ENCODE measurements at regions not wholly inside any gene's neighbourhood (a gene's known extent, or its start where the extent isn't known, plus 50 kb on each side); places are given as distances from the start of the nearest gene placed in this dataset.
"Not testable (repeated sequence)": the region's sequence is repeated elsewhere in the genome, so short reads cannot be mapped to it uniquely, and the experiment has no call there.

GRCh38 chr1:95641386-95641785 lies 407.4 kb downstream of the RWDD3 start:
- ATAC-seq: no peak
- no peaks in the 10 kb centered on the region for H3K4me1 Mint-ChIP-seq
- intact Hi-C loops (cut with micrococcal nuclease): no loop called here
- H3K27ac ChIP-seq (ENCODE audit: low read length): no peak overlapping the region
- no peaks in the 10 kb centered on the region for H3K4me1 ChIP-seq (ENCODE audit: control insufficient read depth, insufficient read depth, low read length)
- H3K36me3 Mint-ChIP-seq: no peaks in the 10 kb centered on the region
- peaks cover 7 to 23% of the 10 kb centered on the region in 2 donors for H3K9me3 Mint-ChIP-seq
- no peak for TF ChIP-seq CTCF (IDR thresholded peaks at IDR 0.05)
- no peaks in the 10 kb centered on the region for H3K27me3 Mint-ChIP-seq (ENCODE audit: low read depth in 2 of 2)
- 85% methylated on average over 2 of the region's 2 CpGs for WGBS (ENCODE audit: insufficient coverage)
- no peak overlapping the region for H3K27ac Mint-ChIP-seq
- H3K36me3 ChIP-seq (ENCODE audit: control insufficient read depth, insufficient read depth, low read length): no peaks in the 10 kb centered on the region
- no peak overlapping the region for H3K4me3 Mint-ChIP-seq
- H3K27me3 ChIP-seq (ENCODE audit: control insufficient read depth, insufficient read depth, low read length): no peaks in the 10 kb centered on the region
- no peak overlapping the region for H3K4me3 ChIP-seq (ENCODE audit: low read length)
- DNase-seq: no peak
- peaks cover 2% of the 10 kb centered on the region for H3K9me3 ChIP-seq (ENCODE audit: control insufficient read depth, insufficient read depth, low read length)

- intact Hi-C loops (cut with micrococcal nuclease): no loop called here
Measured at GRCh38 chr1:95642035-95642434, 408.0 kb downstream of the RWDD3 start.

GRCh38 chr1:95643071-95643470 lies 409.1 kb downstream of the RWDD3 start:
- Histone ChIP-seq H3K27me3 (ENCODE audit: control insufficient read depth, insufficient read depth, low read length) (no peaks in the 10 kb centered on the region), H3K4me3 (ENCODE audit: low read length) (no peak overlapping the region), H3K36me3 (ENCODE audit: control insufficient read depth, insufficient read depth, low read length) (no peaks in the 10 kb centered on the region), H3K4me1 (ENCODE audit: control insufficient read depth, insufficient read depth, low read length) (no peaks in the 10 kb centered on the region), H3K9me3 (ENCODE audit: control insufficient read depth, insufficient read depth, low read length) (peaks cover 2% of the 10 kb centered on the region), H3K27ac (ENCODE audit: low read length) (no peak overlapping the region)
- Mint-ChIP-seq H3K4me3 (no peak overlapping the region), H3K27ac (no peak overlapping the region), H3K9me3 (peaks cover 12 to 25% of the 10 kb centered on the region in 2 donors), H3K36me3 (no peaks in the 10 kb centered on the region), H3K27me3 (ENCODE audit: low read depth in 2 of 2) (no peaks in the 10 kb centered on the region), H3K4me1 (no peaks in the 10 kb centered on the region)
- 44% methylated on average over 1 of the region's 3 CpGs for WGBS (ENCODE audit: insufficient coverage)
- TF ChIP-seq CTCF (IDR thresholded peaks at IDR 0.05): no peak
- ATAC-seq (no peak), DNase-seq (no peak)
- intact Hi-C loops (cut with micrococcal nuclease): no loop called here

More at GRCh38 chr1:95642035-95642434, 408.0 kb downstream of the RWDD3 start:
- no peak overlapping the region for H3K27ac ChIP-seq (ENCODE audit: low read length)
- H3K36me3 Mint-ChIP-seq: no peaks in the 10 kb centered on the region
- WGBS (ENCODE audit: insufficient coverage): 91% methylated on average over 2 of the region's 2 CpGs
- TF ChIP-seq CTCF (IDR thresholded peaks at IDR 0.05): no peak
- H3K4me1 Mint-ChIP-seq: no peaks in the 10 kb centered on the region
- ATAC-seq (no peak), DNase-seq (no peak)
- no peak overlapping the region for H3K4me3 ChIP-seq (ENCODE audit: low read length)
- H3K9me3 Mint-ChIP-seq: peaks cover 11 to 27% of the 10 kb centered on the region in 2 donors
- no peaks in the 10 kb centered on the region for H3K4me1 ChIP-seq (ENCODE audit: control insufficient read depth, insufficient read depth, low read length)
- no peaks in the 10 kb centered on the region for H3K36me3 ChIP-seq (ENCODE audit: control insufficient read depth, insufficient read depth, low read length)
- peaks cover 2% of the 10 kb centered on the region for H3K9me3 ChIP-seq (ENCODE audit: control insufficient read depth, insufficient read depth, low read length)
- H3K27me3 Mint-ChIP-seq (ENCODE audit: low read depth in 2 of 2): no peaks in the 10 kb centered on the region
- no peak overlapping the region for H3K27ac Mint-ChIP-seq
- no peak overlapping the region for H3K4me3 Mint-ChIP-seq
- no peaks in the 10 kb centered on the region for H3K27me3 ChIP-seq (ENCODE audit: control insufficient read depth, insufficient read depth, low read length)

GRCh38 chr1:95645126-95645525 lies 411.1 kb downstream of the RWDD3 start:
- not testable (repeated sequence) for H3K4me3 Mint-ChIP-seq
- 74% methylated on average over 5 of the region's 6 CpGs for WGBS (ENCODE audit: insufficient coverage)

More at GRCh38 chr1:95645126-95645525, 411.1 kb downstream of the RWDD3 start:
- H3K27ac ChIP-seq (ENCODE audit: low read length); H3K36me3 Mint-ChIP-seq; H3K4me1 Mint-ChIP-seq; H3K9me3 ChIP-seq (ENCODE audit: control insufficient read depth, insufficient read depth, low read length); H3K4me1 ChIP-seq (ENCODE audit: control insufficient read depth, insufficient read depth, low read length); H3K36me3 ChIP-seq (ENCODE audit: control insufficient read depth, insufficient read depth, low read length); H3K27me3 Mint-ChIP-seq (ENCODE audit: low read depth in 2 of 2); H3K27ac Mint-ChIP-seq; H3K4me3 ChIP-seq (ENCODE audit: low read length); ATAC-seq; DNase-seq; intact Hi-C loops (cut with micrococcal nuclease); H3K27me3 ChIP-seq (ENCODE audit: control insufficient read depth, insufficient read depth, low read length): not testable (repeated sequence)
- peaks cover 12 to 25% of the 10 kb centered on the region in 2 donors for H3K9me3 Mint-ChIP-seq
